OCI-LY1 (cell line): ENCODE measurements at regions not wholly inside any gene's neighbourhood (a gene's known extent, or its start where the extent isn't known, plus 50 kb on each side); places are given as distances from the start of the nearest gene placed in this dataset.

Source experiments
- EZH2 ChIP-seq: fragments of 200-600 bp; sonication (generic), shearing (Covaris generic); IDR thresholded peaks from 2 replicates; pipeline ENCODE4 v1.8.0; 2017; ENCODE audit warnings: borderline replicate concordance, mixed run types, mild to moderate bottlenecking, antibody characterized with exemption, low read length, moderate library complexity, mixed read lengths
- TF ChIP-seq, protein P1 (sequence below): fragments of 200-600 bp; sonication (generic), shearing (Covaris generic); IDR thresholded peaks from 2 replicates; pipeline ENCODE4 v1.5.1; 2017; ENCODE audit warnings: mild to moderate bottlenecking, antibody characterized with exemption, low read length, moderate library complexity, mixed read lengths

DNA sequence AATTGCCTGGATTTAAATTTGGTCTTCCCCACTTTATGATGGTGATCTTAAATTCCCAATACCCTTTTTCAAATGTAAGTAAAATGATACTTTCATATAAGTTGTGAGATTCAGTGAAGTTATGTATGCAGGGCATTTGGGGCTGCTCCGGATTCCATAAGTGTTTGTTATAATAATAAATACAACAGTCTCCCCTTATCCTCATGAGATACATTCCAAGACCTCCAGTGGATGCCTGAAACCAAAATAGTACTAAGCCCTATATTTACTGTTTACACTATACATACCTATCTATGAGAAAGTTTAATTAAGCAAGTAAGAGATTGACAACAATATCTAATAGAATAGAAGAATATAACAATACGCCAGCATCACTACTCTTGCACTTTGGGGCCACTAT is 2237.8 kb downstream of the PCDH9 start:
- TF ChIP-seq, protein P1, sequence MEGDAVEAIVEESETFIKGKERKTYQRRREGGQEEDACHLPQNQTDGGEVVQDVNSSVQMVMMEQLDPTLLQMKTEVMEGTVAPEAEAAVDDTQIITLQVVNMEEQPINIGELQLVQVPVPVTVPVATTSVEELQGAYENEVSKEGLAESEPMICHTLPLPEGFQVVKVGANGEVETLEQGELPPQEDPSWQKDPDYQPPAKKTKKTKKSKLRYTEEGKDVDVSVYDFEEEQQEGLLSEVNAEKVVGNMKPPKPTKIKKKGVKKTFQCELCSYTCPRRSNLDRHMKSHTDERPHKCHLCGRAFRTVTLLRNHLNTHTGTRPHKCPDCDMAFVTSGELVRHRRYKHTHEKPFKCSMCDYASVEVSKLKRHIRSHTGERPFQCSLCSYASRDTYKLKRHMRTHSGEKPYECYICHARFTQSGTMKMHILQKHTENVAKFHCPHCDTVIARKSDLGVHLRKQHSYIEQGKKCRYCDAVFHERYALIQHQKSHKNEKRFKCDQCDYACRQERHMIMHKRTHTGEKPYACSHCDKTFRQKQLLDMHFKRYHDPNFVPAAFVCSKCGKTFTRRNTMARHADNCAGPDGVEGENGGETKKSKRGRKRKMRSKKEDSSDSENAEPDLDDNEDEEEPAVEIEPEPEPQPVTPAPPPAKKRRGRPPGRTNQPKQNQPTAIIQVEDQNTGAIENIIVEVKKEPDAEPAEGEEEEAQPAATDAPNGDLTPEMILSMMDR: no peak
- no peak for TF ChIP-seq EZH2
